HCT116 (cell line): ENCODE measurements at regions not wholly inside any gene's neighbourhood (a gene's known extent, or its start where the extent isn't known, plus 50 kb on each side); places are given as distances from the start of the nearest gene placed in this dataset.

Source experiments
- ATAC-seq: fragments of 200-7000 bp; cut with Tn5 transposase; 2 replicates; pipeline ENCODE4 v1.9.1; 2020; ENCODE audit warnings: mild to moderate bottlenecking, moderate library complexity
- BruUV-seq: library from RNA; stranded (reverse); fragments of 400-500 nt; replicated peaks from 2 replicates; lab custom pipeline; 2021; lab: Mats Ljungman, UMichigan
- CTCF ChIA-PET: fragments of 300-600 bp; sonication (Branson Sonifier 250); formaldehyde crosslinking; loops from one replicate; lab custom pipeline; 2021; ENCODE audit warnings: antibody characterized with exemption; lab: Charles Lee
- POLR2A ChIA-PET: fragments of 300-600, 350-600 bp; sonication (Branson Sonifier 250); formaldehyde crosslinking; loops from one replicate; lab custom pipeline; 2021; ENCODE audit warnings: antibody characterized with exemption; lab: Charles Lee
- RAD21 ChIA-PET, 2 experiments: fragments of 300-600 bp; sonication (Branson Sonifier 250); formaldehyde crosslinking; loops; one replicate each; lab custom pipeline; 2023; ENCODE audit warnings: low total read pairs in 2 of 2; ENCODE audit not compliant: uncharacterized antibody in 2 of 2, unreplicated experiment in 2 of 2, low non-redundant PET in 1 of 2; lab: Charles Lee
- DNase-seq: peaks from one replicate; pipeline ENCODE4 v3.0.0-alpha.2; 2010; ENCODE audit warnings: low read depth, low spot score
- H2AFZ ChIP-seq: fragments of 200-600 bp; shearing (Covaris generic), sonication (generic); 2 replicates; pipeline ENCODE4 v1.6.1; 2017; ENCODE audit warnings: low read depth, mixed run types, mixed read lengths, antibody characterized with exemption, low read length; ENCODE audit not compliant: poor library complexity, severe bottlenecking
- H3K27ac ChIP-seq: 2 replicates; pipeline ENCODE4 v1.5.1; 2012; ENCODE audit warnings: low read depth, low read length
- H3K27me3 ChIP-seq: fragments of 200-600 bp; sonication (generic); 2 replicates; pipeline ENCODE4 v1.6.1; 2016; ENCODE audit warnings: mixed run types, low read length, mixed read lengths; ENCODE audit not compliant: insufficient read depth
- H3K36me3 ChIP-seq, 2 experiments: fragments of 200-500 bp in 1 of 2; fragments of 200-600 bp in 1 of 2; sonication (Bioruptor generic) in 1 of 2; sonication (generic) in 1 of 2; 2 replicates each; pipeline versions ENCODE4 v1.5.1 to v1.6.1; 2014 to 2016; ENCODE audit warnings: low read length in 2 of 2, inconsistent platforms in 1 of 2, mixed read lengths in 1 of 2, mixed run types in 1 of 2; ENCODE audit not compliant: insufficient read depth in 2 of 2, control insufficient read depth in 1 of 2
- H3K4me1 ChIP-seq, 2 experiments: fragments of 200-600 bp in 1 of 2; sonication (generic) in 1 of 2; 2 replicates each; pipeline versions ENCODE4 v1.5.1 to v1.6.1; 2012 to 2017; ENCODE audit warnings: low read length in 2 of 2, inconsistent platforms in 1 of 2, mild to moderate bottlenecking in 1 of 2, mixed read lengths in 1 of 2, mixed run types in 1 of 2, moderate library complexity in 1 of 2; ENCODE audit not compliant: insufficient read depth in 2 of 2, control insufficient read depth in 1 of 2
- H3K4me2 ChIP-seq: fragments of 200-600 bp; sonication (generic); 2 replicates; pipeline ENCODE4 v1.6.1; 2017; ENCODE audit warnings: mixed run types, low read length, mixed read lengths
- H3K4me3 ChIP-seq, 2 experiments: fragments of 200-600 bp in 1 of 2; sonication (generic) in 1 of 2; replicated peaks in 1 of 2; 2 replicates each; pipeline ENCODE4 v1.5.1; 2011 to 2016; ENCODE audit warnings: low read length in 2 of 2, control low read depth in 1 of 2, low read depth in 1 of 2, mild to moderate bottlenecking in 1 of 2, mixed read lengths in 1 of 2, mixed run types in 1 of 2
- H3K79me2 ChIP-seq: fragments of 200-600 bp; sonication (generic); 2 replicates; pipeline ENCODE4 v1.6.1; 2017; ENCODE audit warnings: mild to moderate bottlenecking, mixed run types, low read length, moderate library complexity, mixed read lengths; ENCODE audit not compliant: insufficient read depth
- H3K9ac ChIP-seq: fragments of 200-600 bp; sonication (generic); 2 replicates; pipeline ENCODE4 v1.6.1; 2016; ENCODE audit warnings: low read length, mixed read lengths
- H3K9me2 ChIP-seq: fragments of 200-600 bp; sonication (generic), shearing (Covaris generic); 2 replicates; pipeline ENCODE4 v1.6.1; 2017; ENCODE audit warnings: mixed run types, mild to moderate bottlenecking, moderate library complexity; ENCODE audit not compliant: insufficient read depth
- H3K9me3 ChIP-seq, 2 experiments: fragments of 200-500 bp in 1 of 2; fragments of 200-600 bp in 1 of 2; sonication (Bioruptor generic) in 1 of 2; sonication (generic) in 1 of 2; 2 replicates each; pipeline ENCODE4 v1.6.1; 2014 to 2017; ENCODE audit warnings: low read length in 2 of 2, mixed read lengths in 2 of 2, inconsistent platforms in 1 of 2, low read depth in 1 of 2, mild to moderate bottlenecking in 1 of 2, mixed run types in 1 of 2, moderate library complexity in 1 of 2; ENCODE audit not compliant: control insufficient read depth in 1 of 2, insufficient read depth in 1 of 2
- H4K20me1 ChIP-seq: fragments of 200-600 bp; sonication (generic), shearing (Covaris generic); 2 replicates; pipeline ENCODE4 v1.6.1; 2017; ENCODE audit warnings: mixed run types, mild to moderate bottlenecking, moderate library complexity; ENCODE audit not compliant: insufficient read depth
- CBX3 ChIP-seq: IDR thresholded peaks from 2 replicates; pipeline ENCODE4 v1.6.1; 2012; ENCODE audit warnings: low read depth
- CEBPB ChIP-seq: IDR thresholded peaks from 2 replicates; pipeline ENCODE4 v1.6.1; 2012; ENCODE audit warnings: low read depth
- EGR1 ChIP-seq: IDR thresholded peaks from 2 replicates; pipeline ENCODE4 v1.6.1; 2012; ENCODE audit warnings: low read depth
- ELF1 ChIP-seq: IDR thresholded peaks from 2 replicates; pipeline ENCODE4 v1.6.1; 2012; ENCODE audit warnings: low read depth, borderline replicate concordance
- EZH2 ChIP-seq: fragments of 200-600 bp; sonication (generic); IDR thresholded peaks from 2 replicates; pipeline ENCODE4 v1.6.1; 2017; ENCODE audit warnings: antibody characterized with exemption, mixed run types
- FOSL1 ChIP-seq: IDR thresholded peaks from 2 replicates; pipeline ENCODE4 v1.6.1; 2012; ENCODE audit warnings: low read depth
- JUND ChIP-seq: IDR thresholded peaks from 2 replicates; pipeline ENCODE4 v1.6.1; 2012
- POLR2A ChIP-seq: IDR thresholded peaks from 2 replicates; pipeline ENCODE4 v1.7.0; 2011; ENCODE audit warnings: borderline replicate concordance; ENCODE audit not compliant: insufficient read depth, insufficient read length; ENCODE audit errors: extremely low read depth
- RAD21 ChIP-seq: IDR thresholded peaks from 2 replicates; pipeline ENCODE4 v1.6.1; 2012; ENCODE audit warnings: low read depth, mild to moderate bottlenecking
- SIN3A ChIP-seq: IDR thresholded peaks from 2 replicates; pipeline ENCODE4 v1.6.1; 2012; ENCODE audit warnings: low read depth
- SP1 ChIP-seq: IDR thresholded peaks from 2 replicates; pipeline ENCODE4 v1.6.1; 2012; ENCODE audit warnings: low read depth
- SRF ChIP-seq: IDR thresholded peaks from 2 replicates; pipeline ENCODE4 v1.6.1; 2012; ENCODE audit warnings: low read depth
- TCF7L2 ChIP-seq: IDR thresholded peaks from 2 replicates; pipeline ENCODE4 v1.7.0; 2011; ENCODE audit warnings: borderline replicate concordance, inconsistent platforms; ENCODE audit not compliant: insufficient read depth, insufficient read length; ENCODE audit errors: extremely low read depth
- YY1 ChIP-seq: IDR thresholded peaks from 2 replicates; pipeline ENCODE4 v1.6.1; 2011; ENCODE audit warnings: low read length, low read depth, moderate library complexity, mild to moderate bottlenecking; ENCODE audit not compliant: insufficient replicate concordance; ENCODE audit errors: extremely low read depth
- ZFX ChIP-seq: fragments of 450-650 bp; IDR thresholded peaks from 2 replicates; pipeline ENCODE4 v1.6.1; 2017
- ZNF274 ChIP-seq: fragments of 200-500 bp; sonication (Bioruptor generic); IDR thresholded peaks from 2 replicates; pipeline ENCODE4 v1.6.1; 2014; ENCODE audit warnings: mild to moderate bottlenecking, low read depth, low read length, inconsistent platforms
- intact Hi-C: fragments of 100-400 bp; cut with micrococcal nuclease; formaldehyde crosslinking; loops from 2 replicates; pipeline ENCODE4 v1.10.0; 2022
- TF ChIP-seq, protein P1 (sequence below), 3 experiments: fragments of 200-600 bp in 1 of 3; sonication (generic) in 1 of 3; IDR thresholded peaks in 2 of 3; conservative IDR thresholded peaks in 1 of 3; 2 replicates each; pipeline ENCODE4 v1.5.1; 2012 to 2017; ENCODE audit warnings: low read depth in 2 of 3, low read length in 2 of 3, antibody characterized with exemption in 1 of 3, borderline replicate concordance in 1 of 3, control low read depth in 1 of 3, mild to moderate bottlenecking in 1 of 3, mixed read lengths in 1 of 3, mixed run types in 1 of 3, moderate library complexity in 1 of 3; ENCODE audit not compliant: insufficient read depth in 1 of 3
- TF ChIP-seq, protein P2 (sequence below): IDR thresholded peaks from 2 replicates; pipeline ENCODE4 v1.6.1; 2012
- TF ChIP-seq, protein P3 (sequence below): IDR thresholded peaks from 2 replicates; pipeline ENCODE4 v1.6.1; 2011; ENCODE audit warnings: mild to moderate bottlenecking, low read length, moderate library complexity; ENCODE audit not compliant: insufficient replicate concordance; ENCODE audit errors: extremely low read depth
- TF ChIP-seq, protein P4 (sequence below): IDR thresholded peaks from 2 replicates; pipeline ENCODE4 v1.6.1; 2012

DNA sequence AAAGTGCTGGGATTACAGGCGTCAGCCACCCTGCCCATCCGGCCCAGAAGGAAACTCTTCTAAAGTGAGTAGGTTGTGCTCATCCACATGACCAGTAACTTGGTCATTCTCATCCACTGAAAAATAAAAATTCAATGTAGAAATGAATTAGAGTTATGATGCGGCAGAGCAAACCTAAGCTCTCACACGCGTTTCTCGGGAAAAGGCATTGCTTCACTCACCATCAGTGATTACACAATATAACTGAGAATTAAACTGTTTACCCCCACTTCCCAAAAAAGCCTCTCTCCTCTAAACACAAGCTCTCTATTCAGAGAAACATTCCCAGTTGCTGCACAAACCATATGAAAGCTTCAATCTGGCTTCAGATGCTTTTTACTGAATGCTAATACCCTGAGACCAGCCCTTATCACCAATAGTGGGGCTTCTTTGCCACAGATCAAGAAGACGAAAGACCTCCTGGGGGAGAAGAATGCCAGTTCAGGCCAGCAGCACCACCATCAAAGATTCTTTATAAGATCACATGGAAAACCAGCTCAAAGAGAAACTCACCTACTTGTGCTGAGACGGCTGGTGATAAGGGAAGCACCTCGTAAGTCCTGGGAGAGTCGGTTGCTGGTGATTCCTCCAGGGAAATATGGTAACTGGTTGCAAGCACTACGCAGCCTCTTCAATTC, 121.5 kb upstream of the SFSWAP start:
- ChIA-PET CTCF (interaction anchor here (0.6 kb wide), 1 partner anchor 35 kb away, joined by 3 read pairs; no protein-coding TSS in a partner anchor), POLR2A (interaction anchor here (0.8 kb wide), 1 partner anchor 9 kb away, joined by 3 read pairs; no protein-coding TSS in a partner anchor), RAD21 (no interaction called here)
- Histone ChIP-seq H3K9me3 (no peaks in the 10 kb centered on the region), H3K27ac (no peak overlapping the region), H4K20me1 (no peaks in the 10 kb centered on the region), H3K9ac (no peak overlapping the region), H2AFZ (no peak overlapping the region), H3K4me3 (no peak overlapping the region), H3K4me1 (no peaks in the 10 kb centered on the region; a peak in 1 of 4 replicates), H3K4me2 (no peak overlapping the region), H3K9me2 (no peaks in the 10 kb centered on the region), H3K27me3 (peaks cover 12% of the 10 kb centered on the region; the same call in 1 of the 2 replicates), H3K36me3 (no peaks in the 10 kb centered on the region), H3K79me2 (no peaks in the 10 kb centered on the region)
- TF ChIP-seq EZH2 (no peak), YY1 (no peak), CBX3 (no peak), ELF1 (no peak), SIN3A (no peak), RAD21 (no peak), CEBPB (no peak), JUND (no peak), FOSL1 (no peak), ZFX (no peak), ZNF274 (no peak), TCF7L2 (no peak), SP1 (no peak), EGR1 (no peak), SRF (no peak), POLR2A (no peak)
- TF ChIP-seq, protein P1, sequence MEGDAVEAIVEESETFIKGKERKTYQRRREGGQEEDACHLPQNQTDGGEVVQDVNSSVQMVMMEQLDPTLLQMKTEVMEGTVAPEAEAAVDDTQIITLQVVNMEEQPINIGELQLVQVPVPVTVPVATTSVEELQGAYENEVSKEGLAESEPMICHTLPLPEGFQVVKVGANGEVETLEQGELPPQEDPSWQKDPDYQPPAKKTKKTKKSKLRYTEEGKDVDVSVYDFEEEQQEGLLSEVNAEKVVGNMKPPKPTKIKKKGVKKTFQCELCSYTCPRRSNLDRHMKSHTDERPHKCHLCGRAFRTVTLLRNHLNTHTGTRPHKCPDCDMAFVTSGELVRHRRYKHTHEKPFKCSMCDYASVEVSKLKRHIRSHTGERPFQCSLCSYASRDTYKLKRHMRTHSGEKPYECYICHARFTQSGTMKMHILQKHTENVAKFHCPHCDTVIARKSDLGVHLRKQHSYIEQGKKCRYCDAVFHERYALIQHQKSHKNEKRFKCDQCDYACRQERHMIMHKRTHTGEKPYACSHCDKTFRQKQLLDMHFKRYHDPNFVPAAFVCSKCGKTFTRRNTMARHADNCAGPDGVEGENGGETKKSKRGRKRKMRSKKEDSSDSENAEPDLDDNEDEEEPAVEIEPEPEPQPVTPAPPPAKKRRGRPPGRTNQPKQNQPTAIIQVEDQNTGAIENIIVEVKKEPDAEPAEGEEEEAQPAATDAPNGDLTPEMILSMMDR (IDR thresholded peaks at IDR 0.05 in 2 of 3, conservative IDR thresholded peaks at IDR 0.05 in 1 of 3; ENCODE audit: borderline replicate concordance in 1 of 3, insufficient read depth in 1 of 3, low read depth in 2 of 3, low read length in 2 of 3): no peak
- TF ChIP-seq, protein P2, sequence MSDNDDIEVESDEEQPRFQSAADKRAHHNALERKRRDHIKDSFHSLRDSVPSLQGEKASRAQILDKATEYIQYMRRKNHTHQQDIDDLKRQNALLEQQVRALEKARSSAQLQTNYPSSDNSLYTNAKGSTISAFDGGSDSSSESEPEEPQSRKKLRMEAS: no peak
- TF ChIP-seq, protein P3, sequence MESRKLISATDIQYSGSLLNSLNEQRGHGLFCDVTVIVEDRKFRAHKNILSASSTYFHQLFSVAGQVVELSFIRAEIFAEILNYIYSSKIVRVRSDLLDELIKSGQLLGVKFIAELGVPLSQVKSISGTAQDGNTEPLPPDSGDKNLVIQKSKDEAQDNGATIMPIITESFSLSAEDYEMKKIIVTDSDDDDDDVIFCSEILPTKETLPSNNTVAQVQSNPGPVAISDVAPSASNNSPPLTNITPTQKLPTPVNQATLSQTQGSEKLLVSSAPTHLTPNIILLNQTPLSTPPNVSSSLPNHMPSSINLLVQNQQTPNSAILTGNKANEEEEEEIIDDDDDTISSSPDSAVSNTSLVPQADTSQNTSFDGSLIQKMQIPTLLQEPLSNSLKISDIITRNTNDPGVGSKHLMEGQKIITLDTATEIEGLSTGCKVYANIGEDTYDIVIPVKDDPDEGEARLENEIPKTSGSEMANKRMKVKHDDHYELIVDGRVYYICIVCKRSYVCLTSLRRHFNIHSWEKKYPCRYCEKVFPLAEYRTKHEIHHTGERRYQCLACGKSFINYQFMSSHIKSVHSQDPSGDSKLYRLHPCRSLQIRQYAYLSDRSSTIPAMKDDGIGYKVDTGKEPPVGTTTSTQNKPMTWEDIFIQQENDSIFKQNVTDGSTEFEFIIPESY: no peak
- TF ChIP-seq, protein P4, sequence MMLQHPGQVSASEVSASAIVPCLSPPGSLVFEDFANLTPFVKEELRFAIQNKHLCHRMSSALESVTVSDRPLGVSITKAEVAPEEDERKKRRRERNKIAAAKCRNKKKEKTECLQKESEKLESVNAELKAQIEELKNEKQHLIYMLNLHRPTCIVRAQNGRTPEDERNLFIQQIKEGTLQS: no peak
- ATAC-seq (no peak), DNase-seq (no peak)
- no TSS peak for BruUV-seq
- intact Hi-C loops: no loop called here
